ENCODE measurements at regions not wholly inside any gene's neighbourhood (a gene's known extent, or its start where the extent isn't known, plus 50 kb on each side); places are given as distances from the start of the nearest gene placed in this dataset.

- no CpG with 5 or more reads among the region's 5 CpGs for WGBS (ENCODE audit: extremely low coverage, insufficient coverage, insufficient read length)
These were observed 590.0 kb upstream of the DIAPH2 start for GRCh38 chrX:96094616-96095015.

GRCh38 chrX:96098471-96098870, 586.2 kb upstream of the DIAPH2 start:
- H3K27ac ChIP-seq (ENCODE audit: low read depth, low read length), result no peak overlapping the region
- DNase-seq, result no peak
- H3K4ac ChIP-seq (ENCODE audit: low read depth, low read length), result no peak overlapping the region
- H3K18ac ChIP-seq (ENCODE audit: low read length), result no peak overlapping the region
- H3K4me3 ChIP-seq (ENCODE audit: low read depth, low read length), result no peak overlapping the region
- H3K79me1 ChIP-seq (ENCODE audit: low read length), result no peaks in the 10 kb centered on the region
- H2BK12ac ChIP-seq (ENCODE audit: low read length), result no peak overlapping the region
- no peaks in the 10 kb centered on the region for H3K9me3 ChIP-seq (ENCODE audit: insufficient read depth, low read depth, low read length)
- H2AK5ac ChIP-seq (ENCODE audit: low read length), result no peak overlapping the region
- H3K14ac ChIP-seq (ENCODE audit: low read length), result no peak overlapping the region
- no peak overlapping the region for H2BK120ac ChIP-seq (ENCODE audit: insufficient read depth, low read length, poor library complexity)
- no peak overlapping the region for H2AFZ ChIP-seq (ENCODE audit: insufficient read depth, low read length, poor library complexity)
- no peaks in the 10 kb centered on the region for H3K27me3 ChIP-seq (ENCODE audit: insufficient read depth, low read length)
- no peaks in the 10 kb centered on the region for H3K36me3 ChIP-seq (ENCODE audit: control insufficient read depth in 1 of 2, insufficient read depth in 2 of 2, low read length in 2 of 2)
- no peak overlapping the region for H3K9ac ChIP-seq (ENCODE audit: low read length)
- H3K4me2 ChIP-seq (ENCODE audit: low read length), result no peak overlapping the region
- no peaks in the 10 kb centered on the region for H3K79me2 ChIP-seq (ENCODE audit: control insufficient read depth, insufficient read depth, low read length, poor library complexity)
- no CpG with 5 or more reads among the region's 1 CpG for WGBS (ENCODE audit: extremely low coverage, insufficient coverage, insufficient read length)
- H4K12ac ChIP-seq (ENCODE audit: low read depth, low read length), result no peak overlapping the region
- H2BK5ac ChIP-seq (ENCODE audit: low read depth, low read length, poor library complexity), result no peak overlapping the region
- H3K4me1 ChIP-seq (ENCODE audit: control insufficient read depth in 1 of 2, insufficient read depth in 2 of 2, low read length in 2 of 2), result no peaks in the 10 kb centered on the region
- no peak overlapping the region for H4K8ac ChIP-seq (ENCODE audit: low read depth, low read length)
- H3K23ac ChIP-seq (ENCODE audit: low read length), result no peak overlapping the region
- H4K91ac ChIP-seq (ENCODE audit: low read depth, low read length), result no peak overlapping the region

More at GRCh38 chrX:96094616-96095015, 590.0 kb upstream of the DIAPH2 start:
- no peak overlapping the region for H4K12ac ChIP-seq (ENCODE audit: low read depth, low read length)
- no peak overlapping the region for H3K4me3 ChIP-seq (ENCODE audit: low read depth, low read length)
- no peak overlapping the region for H3K23ac ChIP-seq (ENCODE audit: low read length)
- no peaks in the 10 kb centered on the region for H3K79me1 ChIP-seq (ENCODE audit: low read length)
- no peak overlapping the region for H3K27ac ChIP-seq (ENCODE audit: low read depth, low read length)
- no peak for DNase-seq
- H2BK12ac ChIP-seq (ENCODE audit: low read length), result no peak overlapping the region
- no peak overlapping the region for H4K91ac ChIP-seq (ENCODE audit: low read depth, low read length)
- H3K36me3 ChIP-seq (ENCODE audit: control insufficient read depth in 1 of 2, insufficient read depth in 2 of 2, low read length in 2 of 2), result no peaks in the 10 kb centered on the region
- H4K8ac ChIP-seq (ENCODE audit: low read depth, low read length), result no peak overlapping the region
- no peaks in the 10 kb centered on the region for H3K9me3 ChIP-seq (ENCODE audit: insufficient read depth, low read depth, low read length)
- H3K4me1 ChIP-seq (ENCODE audit: control insufficient read depth in 1 of 2, insufficient read depth in 2 of 2, low read length in 2 of 2), result no peaks in the 10 kb centered on the region
- H3K9ac ChIP-seq (ENCODE audit: low read length), result no peak overlapping the region
- no peaks in the 10 kb centered on the region for H3K79me2 ChIP-seq (ENCODE audit: control insufficient read depth, insufficient read depth, low read length, poor library complexity)
- H2BK120ac ChIP-seq (ENCODE audit: insufficient read depth, low read length, poor library complexity), result no peak overlapping the region
- H2BK5ac ChIP-seq (ENCODE audit: low read depth, low read length, poor library complexity), result no peak overlapping the region
- H3K4me2 ChIP-seq (ENCODE audit: low read length), result no peak overlapping the region
- H2AK5ac ChIP-seq (ENCODE audit: low read length), result no peak overlapping the region
- no peak overlapping the region for H3K4ac ChIP-seq (ENCODE audit: low read depth, low read length)
- no peak overlapping the region for H3K18ac ChIP-seq (ENCODE audit: low read length)
- no peak overlapping the region for H3K14ac ChIP-seq (ENCODE audit: low read length)
- no peak overlapping the region for H2AFZ ChIP-seq (ENCODE audit: insufficient read depth, low read length, poor library complexity)
- H3K27me3 ChIP-seq (ENCODE audit: insufficient read depth, low read length), result no peaks in the 10 kb centered on the region

GRCh38 chrX:96102997-96103396, 581.6 kb upstream of the DIAPH2 start:
- no peak overlapping the region for H3K9ac ChIP-seq (ENCODE audit: low read length)
- no peak overlapping the region for H3K27ac ChIP-seq (ENCODE audit: low read depth, low read length)
- no peak overlapping the region for H3K23ac ChIP-seq (ENCODE audit: low read length)
- no peaks in the 10 kb centered on the region for H3K36me3 ChIP-seq (ENCODE audit: control insufficient read depth in 1 of 2, insufficient read depth in 2 of 2, low read length in 2 of 2)
- no peak overlapping the region for H3K4me3 ChIP-seq (ENCODE audit: low read depth, low read length)
- WGBS (ENCODE audit: extremely low coverage, insufficient coverage, insufficient read length), result no CpG with 5 or more reads among the region's 9 CpGs
- H3K14ac ChIP-seq (ENCODE audit: low read length), result no peak overlapping the region
- no peak overlapping the region for H2BK120ac ChIP-seq (ENCODE audit: insufficient read depth, low read length, poor library complexity)
- no peaks in the 10 kb centered on the region for H3K79me1 ChIP-seq (ENCODE audit: low read length)
- H4K8ac ChIP-seq (ENCODE audit: low read depth, low read length), result no peak overlapping the region
- no peak overlapping the region for H2BK5ac ChIP-seq (ENCODE audit: low read depth, low read length, poor library complexity)
- no peak overlapping the region for H2AFZ ChIP-seq (ENCODE audit: insufficient read depth, low read length, poor library complexity)
- H4K91ac ChIP-seq (ENCODE audit: low read depth, low read length), result no peak overlapping the region
- H2BK12ac ChIP-seq (ENCODE audit: low read length), result no peak overlapping the region
- H2AK5ac ChIP-seq (ENCODE audit: low read length), result no peak overlapping the region
- no peak for DNase-seq
- no peak overlapping the region for H4K12ac ChIP-seq (ENCODE audit: low read depth, low read length)
- H3K4me2 ChIP-seq (ENCODE audit: low read length), result no peak overlapping the region
- no peak overlapping the region for H3K18ac ChIP-seq (ENCODE audit: low read length)
- no peaks in the 10 kb centered on the region for H3K27me3 ChIP-seq (ENCODE audit: insufficient read depth, low read length)
- H3K79me2 ChIP-seq (ENCODE audit: control insufficient read depth, insufficient read depth, low read length, poor library complexity), result no peaks in the 10 kb centered on the region
- no peak overlapping the region for H3K4ac ChIP-seq (ENCODE audit: low read depth, low read length)
- H3K4me1 ChIP-seq (ENCODE audit: control insufficient read depth in 1 of 2, insufficient read depth in 2 of 2, low read length in 2 of 2), result no peaks in the 10 kb centered on the region
- no peaks in the 10 kb centered on the region for H3K9me3 ChIP-seq (ENCODE audit: insufficient read depth, low read depth, low read length)

- Histone ChIP-seq H4K12ac (ENCODE audit: low read depth, low read length) (no peak overlapping the region), H3K27ac (ENCODE audit: low read depth, low read length) (no peak overlapping the region), H3K36me3 (ENCODE audit: control insufficient read depth in 1 of 2, insufficient read depth in 2 of 2, low read length in 2 of 2) (no peaks in the 10 kb centered on the region), H2AK5ac (ENCODE audit: low read length) (no peak overlapping the region), H4K91ac (ENCODE audit: low read depth, low read length) (no peak overlapping the region), H3K14ac (ENCODE audit: low read length) (no peak overlapping the region), H3K9me3 (ENCODE audit: insufficient read depth, low read depth, low read length) (no peaks in the 10 kb centered on the region), H3K9ac (ENCODE audit: low read length) (no peak overlapping the region), H3K4me2 (ENCODE audit: low read length) (no peak overlapping the region), H2BK120ac (ENCODE audit: insufficient read depth, low read length, poor library complexity) (no peak overlapping the region), H4K8ac (ENCODE audit: low read depth, low read length) (no peak overlapping the region), H2BK12ac (ENCODE audit: low read length) (no peak overlapping the region), H3K27me3 (ENCODE audit: insufficient read depth, low read length) (no peaks in the 10 kb centered on the region), H3K79me2 (ENCODE audit: control insufficient read depth, insufficient read depth, low read length, poor library complexity) (no peaks in the 10 kb centered on the region), H3K23ac (ENCODE audit: low read length) (no peak overlapping the region), H3K18ac (ENCODE audit: low read length) (no peak overlapping the region), H3K4me3 (ENCODE audit: low read depth, low read length) (no peak overlapping the region), H2AFZ (ENCODE audit: insufficient read depth, low read length, poor library complexity) (no peak overlapping the region), H3K4me1 (ENCODE audit: control insufficient read depth in 1 of 2, insufficient read depth in 2 of 2, low read length in 2 of 2) (no peaks in the 10 kb centered on the region), H2BK5ac (ENCODE audit: low read depth, low read length, poor library complexity) (no peak overlapping the region), H3K79me1 (ENCODE audit: low read length) (no peaks in the 10 kb centered on the region), H3K4ac (ENCODE audit: low read depth, low read length) (no peak overlapping the region)
- DNase-seq, result no peak
- no CpG with 5 or more reads among the region's 1 CpG for WGBS (ENCODE audit: extremely low coverage, insufficient coverage, insufficient read length)
These were observed 572.0 kb upstream of the DIAPH2 start for GRCh38 chrX:96112689-96113088.

Measured in trophoblast cell (in vitro differentiated cells and primary cell).